B cell (primary cell): ENCODE measurements at regions not wholly inside any gene's neighbourhood (a gene's known extent, or its start where the extent isn't known, plus 50 kb on each side); places are given as distances from the start of the nearest gene placed in this dataset.

Experiments
- CTCF ChIP-seq: fragments of 200-600 bp; IDR thresholded peaks from one replicate; pipeline ENCODE4 v1.8.0; 2022; ENCODE audit warnings: antibody characterized with exemption, mild to moderate bottlenecking
- EZH2 ChIP-seq: IDR thresholded peaks from 2 replicates; pipeline ENCODE4 v1.6.1; 2012; ENCODE audit warnings: borderline replicate concordance, low read depth, mild to moderate bottlenecking, moderate library complexity, low read length; ENCODE audit not compliant: insufficient read depth, poor library complexity, severe bottlenecking

DNA sequence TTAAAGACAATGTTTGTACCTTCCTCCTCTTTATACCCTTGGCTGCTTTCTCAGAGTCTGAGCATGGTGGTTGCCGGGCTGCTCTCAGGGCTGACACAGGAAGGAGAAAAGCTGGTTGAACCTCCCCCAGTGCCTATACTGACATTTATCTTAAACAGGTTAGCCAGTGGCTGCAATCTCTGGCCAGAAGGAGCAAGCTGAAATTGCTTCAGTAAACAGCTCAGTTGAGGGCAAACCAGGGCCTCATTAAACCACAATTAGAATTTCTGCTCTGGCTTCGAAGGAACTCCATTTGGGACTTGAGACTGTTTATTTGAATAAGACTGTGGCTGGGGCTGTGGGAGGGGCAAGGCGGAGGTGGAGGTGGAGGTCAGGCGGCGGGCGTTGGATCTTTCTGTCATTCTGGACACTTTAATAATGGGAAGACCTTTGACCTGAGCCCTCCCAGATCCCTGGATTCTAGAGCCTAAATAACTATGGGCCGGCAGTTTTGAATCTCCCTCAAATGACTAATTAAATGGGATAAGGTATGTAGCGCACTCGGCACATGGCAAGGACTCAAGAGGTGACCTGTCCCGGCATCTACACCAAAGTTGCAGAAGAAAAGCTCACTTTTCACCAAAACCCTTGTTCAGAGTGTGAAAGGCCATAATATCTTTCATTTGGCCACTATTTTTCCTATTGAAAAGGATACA, 120.6 kb upstream of the MYCN start:
- no peak for TF ChIP-seq CTCF
- TF ChIP-seq EZH2 = no peak
